Fibroblast of upper back skin (primary cell): ENCODE measurements at regions not wholly inside any gene's neighbourhood (a gene's known extent, or its start where the extent isn't known, plus 50 kb on each side); places are given as distances from the start of the nearest gene placed in this dataset.
"Not testable (repeated sequence)": the region's sequence is repeated elsewhere in the genome, so short reads cannot be mapped to it uniquely, and the experiment has no call there.

Experiments
- DNase-seq: peaks from one replicate; pipeline ENCODE4 v3.0.0-alpha.2; 2013

- not testable (repeated sequence) for DNase-seq
Measured at GRCh38 chr2:123618642-123619041, 406.4 kb upstream of the CNTNAP5 start.

DNA sequence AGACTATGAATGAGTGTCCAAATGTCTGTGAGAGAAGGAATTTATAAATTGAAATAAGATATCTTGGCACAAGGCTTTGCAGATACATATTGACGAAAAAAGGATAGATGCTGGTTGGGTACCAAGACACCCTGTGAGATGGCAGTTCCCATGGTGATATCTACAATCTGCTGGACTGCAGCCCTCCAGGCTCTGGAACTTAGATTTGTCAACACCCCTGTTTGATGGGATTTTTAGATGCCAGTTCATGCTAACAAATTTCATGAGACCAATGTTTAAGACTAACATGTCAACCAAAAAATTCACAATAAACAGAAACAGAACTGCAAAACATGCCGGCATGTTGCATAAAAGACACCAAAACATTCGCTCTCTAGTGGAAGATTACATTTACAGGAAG, 400.3 kb upstream of the CNTNAP5 start:
- DNase-seq = no peak

- no peak for DNase-seq
Measured at GRCh38 chr2:123636232-123636631, 388.9 kb upstream of the CNTNAP5 start.

DNA sequence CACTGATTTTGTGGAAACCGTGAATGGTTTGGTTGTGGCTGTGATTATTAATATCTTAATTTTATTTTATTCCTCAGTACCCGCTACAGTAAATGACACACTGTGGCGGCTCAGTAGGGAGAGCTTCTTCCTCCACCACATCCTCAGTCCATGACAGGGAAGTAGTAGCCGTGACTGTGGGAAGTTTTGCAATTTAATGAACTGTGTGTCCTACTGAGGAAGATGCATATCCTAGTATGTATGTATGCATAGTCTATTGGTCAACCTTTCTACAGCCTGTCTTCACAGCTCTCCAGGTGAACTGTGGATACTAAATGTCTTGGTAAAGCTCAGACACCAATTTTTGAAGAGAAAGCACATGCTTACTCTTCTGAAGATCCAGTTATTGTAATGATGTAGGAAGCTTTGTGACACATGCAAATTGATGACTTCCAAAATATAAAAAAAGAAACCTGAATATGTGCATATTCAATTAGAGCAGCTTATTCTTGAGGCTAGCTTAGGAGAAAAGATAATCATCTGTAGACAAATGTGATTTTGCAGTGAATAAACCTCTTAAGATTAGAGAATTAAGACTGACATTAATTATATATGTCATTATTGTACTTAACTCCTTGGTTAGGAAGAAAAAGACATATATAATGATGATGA, 384.3 kb upstream of the CNTNAP5 start:
- no peak for DNase-seq

GRCh38 chr2:123644053-123644452, 381.0 kb upstream of the CNTNAP5 start:
- DNase-seq = no peak

DNA sequence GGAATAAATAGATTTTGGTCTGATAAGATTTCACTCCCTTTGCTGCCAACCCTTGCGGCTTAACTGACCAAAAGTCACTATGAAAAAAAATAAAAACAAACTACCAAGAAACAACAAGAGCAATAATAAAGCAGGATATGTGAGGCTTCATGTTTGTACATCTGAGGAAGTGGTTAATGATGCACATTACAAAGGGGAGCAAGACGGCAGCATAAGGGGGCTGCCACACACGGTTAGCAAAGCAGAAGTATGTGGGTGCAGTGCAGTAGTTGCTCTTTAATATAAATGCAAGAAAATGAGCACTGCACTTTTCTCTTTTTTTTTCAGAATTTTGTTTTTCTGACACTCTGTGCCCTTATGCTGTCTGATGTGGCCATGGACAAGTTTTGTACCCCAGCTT, 377.1 kb upstream of the CNTNAP5 start:
- DNase-seq = no peak

DNA sequence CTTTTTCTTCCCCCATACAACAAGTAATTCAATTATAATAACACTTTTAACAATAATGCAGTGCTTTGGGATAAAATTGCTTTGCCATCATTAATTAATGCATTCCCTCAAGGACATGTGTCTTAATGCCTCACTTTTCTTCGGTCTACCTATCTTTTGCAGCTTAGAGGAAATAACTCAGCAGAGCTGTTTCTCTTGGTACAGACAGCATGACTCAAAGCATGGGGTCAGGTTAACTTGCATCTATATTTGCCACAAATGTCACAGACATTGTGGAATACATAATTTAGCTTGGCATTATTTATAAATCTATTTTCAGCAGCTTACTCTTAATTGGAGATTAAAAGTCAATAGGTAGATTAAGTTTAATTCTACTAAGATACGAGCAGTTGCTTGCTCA, 376.1 kb upstream of the CNTNAP5 start:
- DNase-seq = no peak

- DNase-seq = no peak
Measured at GRCh38 chr2:123651151-123651550, 373.9 kb upstream of the CNTNAP5 start.

- no peak for DNase-seq
Measured at GRCh38 chr2:123652320-123652719, 372.8 kb upstream of the CNTNAP5 start.

DNA sequence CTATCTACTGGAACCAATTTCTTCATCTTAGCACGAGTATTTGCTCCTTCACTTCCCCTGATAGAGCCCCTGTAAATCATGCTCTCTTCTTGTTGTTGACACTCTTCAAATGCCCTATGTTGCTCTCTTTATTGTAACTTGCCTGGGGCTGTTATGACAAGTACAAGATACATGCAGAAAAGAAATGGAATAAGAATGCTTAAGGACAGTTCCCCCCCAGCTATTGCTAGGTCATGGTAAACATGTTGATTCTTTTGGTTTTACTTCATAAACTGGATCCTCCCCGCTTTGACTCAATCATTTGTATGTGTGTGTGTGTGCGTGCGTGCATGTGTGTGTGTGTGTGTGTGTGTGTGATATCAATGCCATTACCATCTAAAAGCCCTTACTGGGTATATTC, 368.5 kb upstream of the CNTNAP5 start:
- no peak for DNase-seq

DNA sequence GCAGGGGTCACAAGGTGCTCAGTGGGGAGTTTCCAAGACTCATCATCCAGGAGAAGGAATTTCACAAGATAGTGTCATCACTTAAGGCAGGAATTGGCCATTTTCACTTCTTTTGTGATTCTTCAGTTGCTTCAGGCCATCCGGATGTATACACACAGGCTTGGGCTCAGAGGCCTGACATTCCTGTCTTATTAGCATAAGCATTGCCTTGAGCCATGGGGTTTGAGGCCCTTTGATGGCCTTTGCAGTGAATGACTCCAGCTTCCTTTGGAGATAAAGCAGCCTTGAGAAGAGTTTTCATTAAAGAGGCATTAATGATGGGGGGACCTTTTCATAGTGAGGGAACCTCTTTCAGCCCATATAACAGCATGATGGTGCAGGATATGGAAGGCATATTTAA, 366.0 kb upstream of the CNTNAP5 start:
- no peak for DNase-seq

DNA sequence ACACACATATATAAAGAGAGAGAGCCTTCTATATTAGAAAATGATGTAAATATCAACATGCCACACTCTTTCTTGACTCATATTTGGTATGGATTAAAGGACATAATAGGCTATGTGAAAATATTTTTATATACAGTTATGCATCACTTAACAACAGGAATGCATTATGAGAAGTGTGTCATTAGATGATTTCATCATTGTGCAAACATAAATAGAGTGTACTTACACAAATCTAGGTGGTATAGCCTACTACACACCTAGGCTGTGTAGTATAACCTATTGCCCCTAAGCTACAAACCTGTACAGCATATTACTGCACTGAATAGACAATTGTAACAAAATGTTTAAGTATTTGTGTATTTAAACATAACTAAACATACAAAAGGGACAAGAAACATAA, 354.8 kb upstream of the CNTNAP5 start:
- no peak for DNase-seq

DNA sequence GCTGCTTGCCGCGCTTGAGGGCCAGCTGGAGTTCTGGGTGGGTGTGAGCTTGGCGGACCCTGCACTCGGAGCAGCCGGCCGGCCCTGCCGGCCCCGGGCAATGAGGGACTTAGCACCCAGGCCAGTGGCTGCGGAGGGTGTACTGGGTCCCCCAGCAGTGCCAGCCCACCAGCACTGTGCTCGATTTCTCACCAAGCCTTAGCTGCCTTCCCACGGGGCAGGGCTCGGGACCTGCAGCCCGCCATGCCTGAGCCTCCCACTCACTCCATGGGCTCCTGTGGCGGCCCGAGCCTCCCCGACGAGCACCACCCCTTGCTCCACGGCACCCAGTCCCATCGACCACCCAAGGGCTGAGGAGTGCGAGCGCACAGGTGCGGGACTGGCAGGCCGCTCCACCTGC, 341.3 kb upstream of the CNTNAP5 start:
- DNase-seq = not testable (repeated sequence)

DNA sequence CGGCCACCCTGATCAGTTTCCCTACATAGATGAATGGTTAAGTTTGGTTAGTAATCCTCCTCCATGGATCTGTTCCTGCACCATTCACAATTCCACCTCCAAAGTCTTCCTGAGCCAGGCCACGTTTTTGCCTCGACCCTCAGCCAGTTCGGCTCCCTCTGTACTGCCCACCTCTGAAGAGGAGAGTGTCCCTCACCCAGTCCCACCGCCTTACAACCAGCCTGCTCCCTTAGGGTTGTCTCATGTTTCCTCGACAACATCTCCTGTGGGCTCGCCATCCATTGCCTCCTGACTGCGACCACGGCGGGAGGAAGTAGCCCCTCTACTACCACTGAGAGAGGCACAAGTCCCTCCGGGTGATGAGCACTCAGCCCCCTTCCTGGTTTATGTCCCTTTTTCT, 338.0 kb upstream of the CNTNAP5 start:
- DNase-seq = no peak

GRCh38 chr2:123688231-123688940, 336.7 kb upstream of the CNTNAP5 start:
- DNase-seq = no peak

GRCh38 chr2:123692121-123692520, 333.0 kb upstream of the CNTNAP5 start:
- no peak for DNase-seq

GRCh38 chr2:123693836-123694235, 331.3 kb upstream of the CNTNAP5 start:
- DNase-seq = no peak

DNA sequence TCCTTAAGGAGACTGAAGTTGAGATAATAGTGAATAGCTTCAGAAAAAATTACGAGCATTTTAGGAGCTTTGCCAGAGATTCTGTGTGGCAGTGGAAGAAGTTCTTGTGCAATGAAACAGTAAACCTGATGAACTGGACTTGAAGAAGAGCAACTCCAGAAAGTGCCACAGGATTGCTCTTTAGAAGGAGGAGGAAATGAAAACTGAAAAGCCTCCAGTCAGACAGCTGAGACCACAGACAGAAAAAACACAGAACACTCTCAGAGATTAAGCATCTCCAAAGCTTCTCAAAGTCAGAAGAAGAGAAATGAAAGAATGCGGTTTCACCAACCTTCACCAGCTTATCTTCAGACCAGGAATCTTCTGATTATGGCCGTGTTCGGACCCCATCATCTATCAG, 329.7 kb upstream of the CNTNAP5 start:
- DNase-seq = no peak

DNA sequence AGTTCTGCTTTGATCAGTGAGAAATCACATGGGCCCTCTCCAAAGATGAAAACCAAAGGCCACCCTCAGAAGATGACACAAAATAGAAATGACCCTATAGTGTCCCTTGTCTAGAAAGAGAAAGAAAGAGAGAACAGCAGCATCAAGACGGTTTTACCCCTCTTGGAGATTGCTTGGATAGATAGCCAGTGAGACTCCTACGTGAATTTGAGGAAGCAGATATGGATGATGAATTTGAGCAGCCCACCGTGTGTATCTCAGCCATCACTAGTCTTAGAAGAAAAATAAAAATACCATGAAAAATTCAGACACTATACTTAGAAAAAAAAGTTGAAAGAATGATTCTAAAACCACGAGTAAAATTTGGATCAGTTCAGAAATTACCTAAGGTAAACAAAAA, 329.1 kb upstream of the CNTNAP5 start:
- no peak for DNase-seq

DNA sequence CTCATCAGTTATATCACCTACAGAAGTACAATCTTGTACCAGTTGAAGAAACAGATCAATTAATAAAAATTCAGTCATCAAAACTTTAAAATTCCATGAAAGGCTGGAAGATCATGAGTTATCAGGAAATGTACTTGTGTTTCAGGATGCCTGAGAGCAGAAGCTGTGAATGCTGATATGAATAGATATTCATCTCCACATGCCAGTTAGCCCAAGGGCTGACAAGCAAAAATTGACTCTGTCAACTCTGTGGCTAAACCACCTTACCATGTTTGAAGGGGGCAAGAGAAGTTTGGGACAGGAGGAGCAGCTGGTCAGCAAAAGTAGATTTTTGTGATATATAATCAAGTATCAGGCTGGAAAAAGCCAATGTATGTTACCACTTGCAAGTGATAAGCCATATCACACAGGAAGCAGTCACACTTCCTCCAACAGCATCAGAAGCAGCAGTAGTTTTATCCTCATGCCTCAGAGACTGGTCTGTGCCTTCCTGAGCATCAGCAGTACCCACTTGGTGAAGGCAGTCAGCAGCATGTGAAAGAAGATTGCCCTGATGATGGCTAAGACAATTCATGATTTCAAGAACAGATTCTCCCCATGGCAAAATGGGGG, 328.2 kb upstream of the CNTNAP5 start:
- no peak for DNase-seq

DNA sequence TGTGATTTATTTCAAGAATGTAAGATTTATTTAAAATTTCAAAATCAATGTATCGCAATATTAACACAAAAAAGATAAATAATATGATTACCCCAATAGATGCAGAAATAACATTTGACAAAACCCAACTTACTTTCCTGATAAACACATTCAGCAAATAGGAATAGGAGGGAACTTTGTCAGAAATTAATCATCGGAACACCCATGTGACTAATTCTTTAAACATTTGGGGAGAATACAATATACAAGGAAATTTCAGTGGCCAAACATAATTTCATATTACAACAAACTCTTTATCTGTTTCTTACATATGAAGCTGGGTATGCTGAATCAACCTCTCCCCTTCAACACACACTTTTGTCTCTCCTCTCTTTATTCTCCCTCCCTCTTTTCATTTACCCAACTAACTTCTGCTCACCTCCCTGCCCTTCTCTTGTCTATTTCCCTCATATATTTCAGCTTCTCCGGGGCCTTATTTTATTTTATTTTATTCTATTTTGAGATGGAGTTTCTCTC, 309.6 kb upstream of the CNTNAP5 start:
- DNase-seq = no peak

- no peak for DNase-seq
Measured at GRCh38 chr2:123717636-123718334, 307.3 kb upstream of the CNTNAP5 start.

GRCh38 chr2:123720760-123721159, 304.3 kb upstream of the CNTNAP5 start:
- no peak for DNase-seq

DNA sequence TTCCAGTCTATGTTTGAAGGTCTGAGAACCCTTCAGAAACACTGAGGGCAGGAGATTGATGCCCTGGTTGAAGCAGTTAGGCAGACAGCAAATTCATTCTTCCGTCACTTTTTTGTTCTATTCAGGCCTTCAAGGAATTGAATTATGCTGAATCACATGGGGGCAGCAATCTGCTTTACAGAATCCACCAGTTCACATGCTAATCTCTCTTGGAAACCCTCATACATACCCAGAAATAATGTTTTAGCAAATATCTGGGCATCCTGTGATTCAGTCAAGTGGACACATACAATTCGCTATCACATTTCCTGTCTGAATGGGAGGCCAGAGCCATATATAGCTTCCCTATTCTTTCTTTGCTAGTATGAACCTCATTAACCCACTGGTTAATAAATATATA, 301.4 kb upstream of the CNTNAP5 start:
- DNase-seq = no peak
